Stimulated activated CD8-positive, alpha-beta memory T cell treated with anti-CD3 and anti-CD28 coated beads, Interleukin-15, amount 100 ng/mL, for 48 hours (primary cell): ENCODE measurements at regions not wholly inside any gene's neighbourhood (a gene's known extent, or its start where the extent isn't known, plus 50 kb on each side); places are given as distances from the start of the nearest gene placed in this dataset.
"Not testable (repeated sequence)": the region's sequence is repeated elsewhere in the genome, so short reads cannot be mapped to it uniquely, and the experiment has no call there.

ENCODE experiments used
- DNase-seq, 2 donors: peaks; one replicate each; pipeline ENCODE4 v3.0.0-alpha.2; 2020; ENCODE audit warnings: low read depth in 2 of 2

DNA sequence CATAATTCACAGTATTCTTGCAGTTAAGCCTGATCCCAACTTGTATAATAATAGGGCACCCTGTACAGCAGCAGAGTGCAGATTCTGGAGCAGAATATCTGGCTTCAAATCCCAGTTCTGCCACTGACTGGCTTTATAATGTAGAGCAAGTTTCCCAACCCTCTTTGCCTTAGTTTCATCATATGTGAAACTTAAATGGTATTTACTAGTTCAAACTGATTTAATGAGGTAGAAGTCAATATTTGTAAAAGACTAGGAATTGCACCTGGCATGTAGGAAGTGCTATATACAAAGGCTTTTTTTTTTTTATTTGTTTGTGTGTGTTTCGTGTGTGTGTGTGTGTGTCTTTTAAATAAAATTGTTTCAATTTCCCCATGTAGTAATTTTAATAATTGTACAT lies 125.9 kb downstream of the CCER1 start:
- DNase-seq = no peak

DNA sequence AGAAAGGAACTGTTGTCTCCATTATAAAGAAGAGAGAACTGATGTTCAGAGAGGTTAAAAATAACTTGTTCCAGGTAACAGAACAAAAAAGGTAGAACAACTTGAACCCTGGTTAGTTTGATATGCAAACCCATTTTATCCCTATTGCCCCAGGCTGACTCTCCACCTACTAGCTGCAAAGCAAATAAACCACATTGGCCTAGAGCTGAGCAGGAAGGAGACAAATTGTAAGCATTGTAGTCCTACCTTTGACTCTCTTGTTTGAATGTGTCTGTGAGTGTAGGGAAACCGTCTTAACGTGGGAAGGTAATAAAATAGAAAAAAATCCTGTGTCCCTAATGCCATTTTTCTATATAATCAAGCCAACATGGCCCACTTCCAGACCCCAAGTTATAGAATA lies 126.4 kb downstream of the CCER1 start:
- no peak for DNase-seq

DNA sequence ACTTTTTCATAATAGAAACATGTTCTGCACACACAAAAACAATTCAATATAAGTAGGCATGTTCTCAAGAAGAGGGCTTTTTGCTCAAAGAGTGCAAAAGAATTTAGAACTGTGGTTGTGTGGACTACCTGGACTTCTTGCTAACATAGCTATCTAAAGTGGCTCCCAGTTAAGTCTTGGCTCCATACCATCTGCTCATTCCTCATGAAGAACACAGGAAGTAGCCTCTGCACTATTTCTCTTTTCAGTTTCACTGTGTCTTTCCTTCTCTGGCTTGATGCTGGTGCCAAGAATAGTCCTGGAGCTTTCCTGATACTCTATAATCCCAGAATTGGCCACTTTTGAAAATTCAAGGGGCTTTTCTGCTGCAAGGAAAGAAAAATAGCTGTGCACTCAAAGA lies 127.4 kb downstream of the CCER1 start:
- no peak for DNase-seq

DNA sequence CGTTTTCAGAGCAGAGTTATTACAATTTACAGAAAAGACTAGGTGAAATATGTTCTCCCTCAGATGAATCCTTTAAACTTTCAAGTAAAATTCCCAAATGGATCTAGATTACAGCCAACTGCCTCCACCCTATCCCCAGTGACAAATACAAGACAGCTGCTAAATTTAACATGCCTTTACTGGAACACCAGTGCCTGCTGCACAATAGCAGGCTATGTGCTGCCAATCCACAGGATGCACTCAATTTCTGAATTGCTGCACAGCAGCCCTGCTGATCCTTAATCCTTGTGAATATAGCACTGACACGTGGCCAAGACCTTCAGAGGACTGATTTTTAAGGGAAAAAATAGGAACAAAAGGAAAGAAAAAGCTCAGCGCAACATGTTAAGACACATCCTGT lies 128.9 kb downstream of the CCER1 start:
- no peak for DNase-seq

DNA sequence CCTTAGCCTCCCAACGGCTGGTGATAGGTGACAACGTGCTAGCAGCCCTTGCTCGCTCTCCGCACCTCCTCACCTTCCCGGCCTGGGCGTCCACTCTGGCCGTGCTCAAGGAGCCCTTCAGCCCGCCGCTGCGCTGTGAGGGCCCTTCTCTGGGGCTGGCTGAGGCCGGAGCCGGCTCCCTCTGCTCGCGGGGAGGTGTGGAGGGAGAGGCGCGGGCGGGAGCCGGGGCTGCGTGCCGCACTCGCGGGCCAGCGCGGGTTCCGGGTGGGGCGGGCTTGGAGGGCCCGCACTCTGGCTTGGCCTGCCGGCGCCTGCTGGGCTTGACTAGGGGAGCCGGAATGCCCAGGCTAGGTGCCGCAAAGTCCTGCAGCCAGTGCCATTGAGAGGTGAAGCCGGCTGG lies 131.1 kb downstream of the CCER1 start:
- DNase-seq = no peak

DNA sequence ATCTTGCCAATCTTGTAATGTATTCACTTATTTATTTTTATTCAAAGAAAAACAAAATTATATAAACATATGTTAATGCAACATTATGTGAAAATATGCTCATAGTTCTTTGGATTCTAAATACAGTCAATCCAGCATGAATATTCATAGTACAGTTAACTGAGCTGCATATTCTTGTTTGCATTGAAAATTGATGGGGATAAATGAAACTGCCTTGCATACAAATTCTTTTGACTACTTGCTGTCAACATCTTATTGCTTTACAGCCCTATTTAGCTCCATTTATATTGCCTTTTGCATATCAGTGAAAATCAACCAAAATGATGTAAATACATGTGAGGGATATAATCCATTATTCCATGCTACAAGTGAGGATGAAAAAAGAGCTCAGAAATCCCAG lies 135.3 kb downstream of the CCER1 start:
- no peak for DNase-seq

DNA sequence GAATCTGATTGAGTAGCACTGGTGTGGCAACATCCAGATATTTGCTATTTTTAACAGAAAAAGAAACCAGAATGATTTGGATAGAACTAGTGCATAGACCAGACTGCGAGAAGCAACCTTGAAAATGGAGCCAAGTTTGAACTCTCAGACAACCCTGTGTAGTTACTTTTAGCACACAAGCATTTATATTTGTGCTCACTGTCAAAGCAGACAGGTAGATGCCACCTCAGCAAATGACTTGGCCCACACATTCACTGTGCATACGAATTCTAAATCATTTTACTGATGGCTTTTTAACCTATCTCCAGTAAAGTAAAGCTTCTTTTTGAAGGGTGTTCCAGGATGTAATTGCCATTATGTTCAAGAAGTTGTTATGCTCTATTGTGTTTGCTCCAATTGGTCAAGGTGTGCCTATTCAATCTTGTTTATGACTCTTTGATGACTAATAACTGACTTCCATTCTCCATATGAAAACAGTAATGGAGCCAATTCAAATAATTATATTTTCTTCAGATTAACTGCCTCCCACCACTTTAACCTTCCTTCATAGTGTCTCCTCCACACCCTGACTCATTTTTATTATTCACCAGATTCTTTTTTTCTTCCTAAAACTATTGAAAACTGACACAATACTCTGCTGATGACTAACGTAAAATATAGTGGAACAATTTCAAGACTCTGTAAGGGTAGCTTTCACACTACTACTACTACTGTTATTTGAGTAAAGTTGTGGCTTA lies 138.5 kb downstream of the CCER1 start:
- no peak for DNase-seq

DNA sequence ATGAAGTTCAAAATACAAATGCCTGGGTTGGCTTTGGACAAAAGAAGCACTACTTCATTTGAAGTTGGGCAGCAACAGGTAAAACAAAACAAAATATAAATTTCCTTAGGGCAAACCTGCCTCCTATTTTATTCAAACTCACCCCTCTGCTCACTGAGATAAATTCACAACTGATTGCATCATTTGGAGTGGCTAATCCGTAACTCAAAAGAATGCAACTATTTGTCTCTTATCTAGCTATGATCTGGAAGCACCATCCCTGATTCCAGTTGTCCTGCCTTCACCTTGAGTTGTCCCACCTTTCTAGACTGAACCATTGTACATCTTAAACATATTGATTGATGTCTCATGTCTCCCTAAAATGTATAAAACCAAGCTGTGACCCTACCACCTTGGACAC lies 145.0 kb downstream of the CCER1 start:
- no peak for DNase-seq

DNA sequence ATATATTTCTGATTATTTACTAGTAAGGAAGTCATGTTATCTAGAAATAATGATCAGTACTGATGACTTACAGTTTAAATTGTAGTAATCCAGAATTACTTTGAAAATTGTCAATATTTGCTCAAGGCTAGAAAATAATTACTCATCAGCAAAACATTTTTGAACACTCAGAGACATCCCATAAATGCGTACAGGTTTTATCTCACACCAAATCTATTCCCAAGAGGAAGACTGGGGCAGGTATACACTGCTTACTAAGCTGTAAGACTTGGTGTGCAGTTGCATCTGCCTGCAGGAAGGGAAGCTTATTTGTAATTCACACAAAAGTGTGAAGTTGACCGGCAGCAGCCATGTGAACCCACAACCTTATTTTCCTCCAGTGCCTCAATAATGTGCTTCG lies 146.4 kb downstream of the CCER1 start:
- DNase-seq = no peak

DNA sequence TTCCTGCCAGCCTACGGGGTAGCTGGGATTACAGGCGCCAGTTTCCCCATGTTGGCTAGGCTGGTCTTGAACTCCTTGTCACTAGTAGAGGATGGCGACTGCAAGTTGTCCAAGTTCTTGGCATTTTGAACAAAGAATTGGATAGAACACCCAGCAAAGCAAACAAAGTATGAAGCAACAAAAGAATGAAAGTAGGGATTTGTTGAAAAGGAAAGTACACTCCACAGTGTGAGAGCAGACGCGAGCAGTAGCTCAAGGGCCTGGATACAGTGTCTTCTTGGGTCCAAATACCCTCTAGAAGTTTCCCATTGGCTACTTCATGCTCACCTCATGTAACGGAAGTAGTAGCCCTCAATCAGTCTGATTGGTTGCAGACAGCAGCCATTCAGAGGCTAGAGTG lies 152.2 kb downstream of the CCER1 start:
- DNase-seq = no peak

DNA sequence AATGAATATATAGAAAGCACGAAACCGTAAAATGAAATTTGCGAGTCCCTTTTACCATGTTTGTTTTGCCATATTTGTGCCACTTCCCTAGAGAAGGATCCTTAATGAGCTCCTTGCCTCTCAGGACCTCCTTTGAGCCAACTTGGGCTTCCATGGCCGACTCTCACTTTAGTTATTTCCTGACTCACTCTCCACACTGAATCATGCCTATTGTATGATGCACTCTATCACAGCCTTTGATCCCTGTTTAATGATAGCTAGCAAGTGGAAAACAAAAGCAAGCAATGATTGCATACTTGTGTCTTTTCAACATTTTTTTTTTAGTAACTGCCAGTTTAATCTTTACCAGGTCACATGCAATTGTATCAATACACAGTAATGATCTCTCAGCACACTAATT lies 153.2 kb downstream of the CCER1 start:
- DNase-seq = no peak

DNA sequence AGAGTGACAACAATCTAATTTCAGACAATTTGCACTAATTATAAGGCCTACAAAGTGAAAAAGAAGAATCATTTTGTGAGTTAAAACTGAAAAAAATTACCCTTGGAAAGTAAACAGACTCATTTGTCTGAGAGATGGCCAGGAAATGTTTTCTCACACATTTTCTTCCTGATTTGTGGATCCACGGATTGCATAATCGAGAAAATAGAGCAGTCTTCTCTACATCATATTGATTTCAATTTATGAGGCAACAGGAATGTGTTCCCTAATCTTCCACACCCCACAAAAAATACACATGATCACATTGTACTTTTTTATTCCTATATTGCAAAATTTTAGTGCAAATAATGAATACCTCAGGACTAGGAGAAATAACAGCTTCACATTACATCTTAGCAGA lies 160.8 kb downstream of the CCER1 start:
- no peak for DNase-seq

DNA sequence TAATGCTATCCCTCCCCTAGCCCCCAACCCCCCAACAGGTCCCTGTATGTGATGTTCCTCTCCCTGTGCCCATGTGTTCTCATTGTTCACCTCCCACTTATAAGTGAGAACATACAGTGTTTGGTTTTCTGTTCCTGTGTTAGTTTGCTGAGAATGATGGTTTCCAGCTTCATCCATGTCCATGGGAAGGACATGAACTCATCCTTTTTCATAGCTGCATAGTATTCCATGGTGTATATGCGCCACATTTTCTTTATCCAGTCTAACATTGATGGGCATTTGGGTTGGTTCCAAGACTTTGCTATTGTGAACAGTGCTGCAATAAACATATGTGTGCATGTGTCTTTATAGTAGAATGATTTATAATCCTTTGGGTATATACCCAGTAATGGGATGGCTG lies 162.3 kb downstream of the CCER1 start:
- DNase-seq = not testable (repeated sequence)

DNA sequence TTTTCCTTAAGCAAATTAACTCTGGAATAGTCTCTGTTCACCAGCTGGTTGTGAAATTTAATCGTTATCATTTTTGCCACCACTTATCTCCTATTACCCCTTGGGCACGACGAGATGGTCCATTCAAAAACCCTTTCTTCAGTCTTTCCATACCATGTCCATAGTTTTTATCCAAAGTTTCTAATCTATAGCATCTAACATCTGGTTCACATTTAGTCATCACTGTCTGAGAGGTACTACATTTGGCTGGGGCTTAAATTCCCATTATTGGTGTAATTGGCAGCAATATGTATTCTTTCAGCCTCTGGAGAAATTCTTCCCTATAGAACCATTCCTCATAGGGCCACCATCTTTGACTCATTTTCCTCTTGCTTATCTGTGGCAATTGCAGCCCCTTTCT lies 163.5 kb downstream of the CCER1 start:
- no peak for DNase-seq

DNA sequence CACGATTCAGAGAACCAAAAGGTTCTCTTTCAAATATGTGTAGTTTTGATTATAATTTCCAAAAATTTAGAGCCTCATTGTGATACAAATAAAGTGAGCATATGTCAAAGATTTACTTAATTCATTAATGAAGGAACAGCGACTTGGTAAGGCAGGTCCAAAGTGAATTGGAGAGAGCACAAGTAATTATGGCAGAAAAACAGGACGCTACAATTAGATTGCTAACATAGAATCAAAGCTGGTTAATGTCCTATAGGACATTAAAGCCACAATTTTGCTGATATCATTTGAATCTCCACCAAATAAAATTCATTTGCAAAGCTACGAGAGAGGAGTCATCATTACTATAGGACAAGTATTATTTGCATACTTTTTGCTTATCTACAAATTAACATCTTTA lies 164.2 kb downstream of the CCER1 start:
- no peak for DNase-seq

DNA sequence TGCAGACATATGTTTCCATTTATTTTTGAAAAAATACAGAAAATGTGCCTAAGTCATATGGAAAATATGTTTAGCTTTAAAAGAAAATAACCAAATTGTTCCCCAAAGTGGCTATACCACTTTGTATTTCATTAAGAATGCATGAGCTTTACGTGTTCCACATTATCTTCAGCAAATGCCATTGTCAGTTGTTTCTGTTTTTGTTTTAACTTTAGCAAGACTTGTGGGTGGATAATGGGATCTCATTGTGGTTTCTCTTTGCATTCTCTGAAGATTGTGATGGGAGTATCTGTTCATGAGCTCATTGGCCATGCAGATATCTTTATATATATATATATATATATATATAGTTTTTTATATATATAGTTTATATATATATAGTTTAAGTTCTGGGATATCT lies 181.5 kb downstream of the CCER1 start:
- DNase-seq = no peak

DNA sequence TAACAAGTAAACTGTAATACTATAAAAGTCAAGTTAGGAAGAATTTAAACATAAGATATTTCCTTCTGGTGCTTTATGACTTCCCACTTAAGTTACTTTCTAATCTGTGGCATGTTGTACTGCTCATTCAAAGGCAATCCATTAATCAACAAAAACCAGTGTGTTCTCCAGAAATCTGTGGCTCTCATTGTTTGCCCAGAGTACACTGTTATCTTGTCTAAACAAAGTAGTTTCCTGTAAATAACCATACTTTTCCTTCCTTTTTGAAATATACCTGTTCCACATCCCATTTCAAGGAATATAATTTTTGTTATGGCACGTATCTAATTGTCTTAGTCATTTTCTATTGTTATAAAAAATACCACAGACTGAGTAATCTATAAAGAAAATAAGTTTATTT lies 184.1 kb downstream of the CCER1 start:
- no peak for DNase-seq

DNA sequence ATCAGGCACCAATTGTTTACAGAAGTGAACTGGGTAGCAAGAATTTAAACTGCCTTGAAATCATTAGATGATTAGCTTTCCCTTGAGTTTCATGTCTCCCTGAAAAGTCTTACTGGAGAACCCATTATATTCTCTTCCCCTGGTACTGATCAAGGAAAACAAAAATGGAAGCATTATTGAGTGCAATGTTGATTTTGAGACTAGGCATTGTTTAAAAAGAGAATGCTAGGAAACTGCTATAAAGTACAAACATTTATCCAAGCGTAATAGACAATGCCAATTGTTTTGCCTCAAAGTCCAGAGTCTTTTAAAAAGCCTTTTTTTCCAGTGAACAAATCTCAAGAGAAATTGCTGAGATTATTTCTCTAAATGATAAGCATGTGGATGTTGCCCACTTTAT lies 197.0 kb downstream of the CCER1 start:
- DNase-seq = no peak

DNA sequence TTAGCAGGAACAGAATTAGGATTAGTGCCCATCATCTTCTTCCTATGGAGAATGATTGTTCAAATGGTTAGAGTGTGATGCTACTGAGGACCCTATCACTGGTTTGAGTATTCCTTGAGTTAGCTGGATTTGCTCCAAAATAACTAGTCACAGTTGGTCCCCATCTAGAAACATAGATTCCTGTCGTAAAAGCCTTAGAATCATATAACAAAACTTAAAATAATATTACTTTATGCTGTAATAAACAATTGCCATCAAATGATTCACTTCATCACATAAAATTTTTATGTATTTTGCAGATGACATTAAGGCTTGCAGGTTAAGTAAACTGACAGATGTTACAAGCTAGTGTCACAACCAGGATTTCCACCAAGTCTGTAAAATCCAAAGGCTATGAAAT lies 209.8 kb downstream of the CCER1 start:
- no peak for DNase-seq

DNA sequence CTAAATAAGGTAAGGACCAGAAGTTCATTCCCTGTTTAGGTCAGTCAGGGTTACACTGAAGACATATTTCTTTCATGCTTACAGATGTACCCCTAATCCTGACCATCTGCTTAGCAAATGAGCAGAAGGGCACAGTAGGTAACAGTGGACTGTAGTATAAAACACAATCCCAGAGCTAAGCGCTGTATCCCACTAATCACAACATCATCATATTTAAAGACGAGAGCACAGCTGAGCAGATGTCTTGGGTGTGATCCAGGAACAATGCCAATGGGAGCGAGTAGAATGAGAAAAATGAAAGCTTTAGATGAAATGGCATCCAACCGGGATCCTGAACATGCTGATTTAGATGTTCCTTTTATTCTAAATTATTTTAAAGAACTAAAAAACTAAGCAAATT lies 213.4 kb downstream of the CCER1 start:
- no peak for DNase-seq

DNA sequence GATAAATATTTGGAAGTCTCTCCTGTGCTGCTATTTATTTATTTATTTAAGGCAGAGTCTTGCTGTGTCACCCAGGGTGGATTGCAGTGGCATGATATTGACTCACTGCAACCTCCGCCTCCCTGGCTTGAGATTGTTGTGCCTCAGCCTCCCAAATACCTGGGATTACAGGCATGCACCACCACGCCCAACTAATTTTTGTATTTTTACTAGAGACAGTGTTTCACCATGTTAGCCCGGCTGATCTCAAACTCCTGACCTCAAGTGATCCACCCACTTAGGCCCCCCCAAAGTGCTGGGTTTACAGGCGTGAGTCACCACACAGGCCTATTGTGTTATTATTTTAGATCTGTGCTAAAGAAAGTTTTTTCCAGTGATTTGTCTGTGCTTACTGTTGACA lies 225.2 kb downstream of the CCER1 start:
- no peak for DNase-seq

DNA sequence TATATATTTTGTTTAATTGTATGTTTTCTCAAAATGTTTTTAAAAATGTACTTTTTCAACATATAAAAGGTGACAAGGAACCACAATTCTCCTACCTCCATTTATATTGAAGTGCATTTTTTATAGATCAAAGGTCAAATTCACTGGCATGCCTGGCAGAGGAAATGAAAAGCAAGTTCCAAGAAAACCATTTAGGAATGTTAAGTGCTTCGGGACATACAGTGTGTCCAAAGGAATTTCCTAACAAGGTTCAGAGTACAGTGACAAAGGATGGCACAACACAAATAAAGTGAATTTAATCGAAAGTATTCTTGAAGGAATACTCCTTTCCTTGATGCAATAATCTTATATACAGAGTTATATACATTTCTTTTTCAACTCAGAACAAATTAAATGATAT lies 242.3 kb downstream of the CCER1 start:
- DNase-seq = no peak

DNA sequence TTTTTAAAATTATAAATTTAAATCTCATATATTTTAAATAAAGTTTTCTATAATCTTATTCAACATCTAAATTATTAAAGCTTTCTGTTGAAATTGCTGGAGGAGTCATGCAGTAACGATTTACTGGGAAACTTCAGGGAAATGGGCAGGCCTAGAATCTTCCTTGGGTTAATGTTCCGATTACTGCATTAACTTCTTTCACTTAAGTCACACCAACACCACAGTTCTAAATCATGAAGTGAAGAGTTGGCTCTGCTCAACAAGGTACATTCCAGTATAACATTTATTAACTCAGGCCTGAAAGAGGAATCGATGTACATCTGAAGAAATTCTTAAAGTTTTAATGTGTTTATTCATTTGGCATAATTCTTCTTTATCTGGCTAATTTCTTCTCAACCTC lies 244.3 kb downstream of the CCER1 start:
- no peak for DNase-seq

DNA sequence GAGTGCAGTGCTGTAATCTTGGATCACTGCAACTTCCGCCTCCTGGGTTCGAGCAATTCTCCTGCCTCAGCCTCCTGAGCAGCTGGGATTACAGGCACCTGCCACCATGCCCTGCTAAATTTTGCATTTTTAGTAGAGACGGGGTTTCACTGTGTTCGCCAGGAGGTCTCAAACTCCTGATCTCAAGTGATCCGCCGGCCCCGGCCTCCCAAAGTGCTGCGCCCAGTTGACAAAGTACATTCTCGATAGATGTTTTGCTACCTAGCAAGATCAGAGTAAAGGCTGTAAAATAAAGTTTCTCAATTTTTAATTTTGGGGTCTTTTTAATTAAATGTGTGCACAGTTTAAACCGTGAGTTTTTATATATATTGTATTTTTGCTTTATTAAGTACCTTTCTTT lies 248.9 kb downstream of the CCER1 start:
- DNase-seq = no peak

DNA sequence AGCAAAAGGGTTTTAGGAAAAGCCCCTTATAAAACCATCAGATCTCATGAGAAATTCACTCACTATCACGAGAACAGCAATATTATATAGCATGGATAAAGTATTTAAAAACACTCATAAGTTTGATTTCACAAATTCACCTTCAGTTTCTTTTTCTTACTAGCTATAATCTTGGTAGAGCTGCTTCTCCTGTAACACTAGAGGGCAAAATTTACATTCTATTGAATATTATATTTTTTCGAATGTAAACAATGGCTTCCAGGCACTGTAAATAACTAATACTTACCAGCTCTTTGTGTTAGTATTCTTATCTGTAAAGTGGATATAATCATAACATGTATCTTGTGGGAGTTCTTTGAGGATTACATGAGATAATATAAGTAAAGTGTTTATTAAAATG lies 259.6 kb downstream of the CCER1 start:
- no peak for DNase-seq
